ENCODE measurements at regions not wholly inside any gene's neighbourhood (a gene's known extent, or its start where the extent isn't known, plus 50 kb on each side); places are given as distances from the start of the nearest gene placed in this dataset.

DNA sequence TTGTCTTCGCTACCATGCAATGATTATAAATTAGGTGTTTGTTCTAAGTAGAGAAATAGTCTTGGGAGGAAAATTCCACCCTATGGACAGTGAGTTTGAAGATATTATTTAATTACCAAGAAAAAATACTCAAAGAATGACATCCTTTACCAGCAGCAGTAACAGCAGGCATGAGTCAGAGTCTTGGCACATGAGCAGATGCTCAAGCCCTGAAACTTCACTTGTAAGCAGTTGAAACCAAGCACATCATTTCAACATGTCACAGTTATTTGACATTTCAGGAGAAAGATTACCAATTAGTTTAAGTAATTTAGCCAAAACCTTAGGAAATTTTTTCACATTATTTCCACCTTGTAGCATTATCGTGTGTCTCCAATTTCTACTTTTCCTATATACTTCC is 99.2 kb downstream of the C12orf50 start:
- intact Hi-C loops (cut with DNase I; ENCODE audit: low total_unique reads) = no loop called here

DNA sequence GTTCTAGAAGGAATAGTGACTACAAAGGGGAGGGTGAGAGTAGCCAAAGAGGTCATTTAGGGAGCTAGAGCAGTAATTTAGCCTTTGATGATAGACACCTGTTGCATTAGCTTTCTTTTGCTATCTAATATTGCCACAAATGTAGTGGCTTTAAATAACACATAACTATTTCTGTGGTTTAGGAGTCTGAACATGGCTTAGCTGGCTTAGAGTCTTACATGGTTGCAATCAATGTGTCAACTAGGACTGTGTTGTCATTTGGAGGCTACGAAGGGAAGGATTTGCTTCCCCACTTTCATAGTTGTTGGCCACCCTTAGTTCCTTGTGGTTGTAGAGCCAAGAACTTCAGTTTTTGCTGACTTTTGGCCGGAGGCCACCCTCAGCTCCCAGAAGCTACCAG is 99.9 kb downstream of the C12orf50 start:
- no peaks in the 10 kb centered on the region for H3K4me1 ChIP-seq
- H3K27me3 ChIP-seq (replicated peaks in 1 of 7) = peaks cover 0 to 4% (median 0%) of the 10 kb centered on the region in 7 donors
- TF ChIP-seq, protein P1, sequence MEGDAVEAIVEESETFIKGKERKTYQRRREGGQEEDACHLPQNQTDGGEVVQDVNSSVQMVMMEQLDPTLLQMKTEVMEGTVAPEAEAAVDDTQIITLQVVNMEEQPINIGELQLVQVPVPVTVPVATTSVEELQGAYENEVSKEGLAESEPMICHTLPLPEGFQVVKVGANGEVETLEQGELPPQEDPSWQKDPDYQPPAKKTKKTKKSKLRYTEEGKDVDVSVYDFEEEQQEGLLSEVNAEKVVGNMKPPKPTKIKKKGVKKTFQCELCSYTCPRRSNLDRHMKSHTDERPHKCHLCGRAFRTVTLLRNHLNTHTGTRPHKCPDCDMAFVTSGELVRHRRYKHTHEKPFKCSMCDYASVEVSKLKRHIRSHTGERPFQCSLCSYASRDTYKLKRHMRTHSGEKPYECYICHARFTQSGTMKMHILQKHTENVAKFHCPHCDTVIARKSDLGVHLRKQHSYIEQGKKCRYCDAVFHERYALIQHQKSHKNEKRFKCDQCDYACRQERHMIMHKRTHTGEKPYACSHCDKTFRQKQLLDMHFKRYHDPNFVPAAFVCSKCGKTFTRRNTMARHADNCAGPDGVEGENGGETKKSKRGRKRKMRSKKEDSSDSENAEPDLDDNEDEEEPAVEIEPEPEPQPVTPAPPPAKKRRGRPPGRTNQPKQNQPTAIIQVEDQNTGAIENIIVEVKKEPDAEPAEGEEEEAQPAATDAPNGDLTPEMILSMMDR (IDR thresholded peaks at IDR 0.05 in 8 of 11, conservative IDR thresholded peaks at IDR 0.05 in 3 of 11) = no peak
- no peak for TF ChIP-seq POLR2AphosphoS5 (IDR thresholded peaks at IDR 0.05)
- TF ChIP-seq POLR2A (IDR thresholded peaks at IDR 0.05) = no peak
- no peaks in the 10 kb centered on the region for H3K9me3 ChIP-seq
- no peak overlapping the region for H3K4me3 ChIP-seq
- H3K36me3 ChIP-seq = no peaks in the 10 kb centered on the region
- intact Hi-C loops (cut with DNase I; ENCODE audit: low total_unique reads) = no loop called here
- DNase-seq = no peak
- 63 to 82% (median 79%) methylated on average over 2 of the region's 2 CpGs for WGBS, 5 donors
- H3K27ac ChIP-seq = no peak overlapping the region

More for the DNA sequence above, 99.2 kb downstream of the C12orf50 start:
- H3K4me1 ChIP-seq = no peaks in the 10 kb centered on the region
- TF ChIP-seq POLR2AphosphoS5 (IDR thresholded peaks at IDR 0.05) = no peak
- no peak for TF ChIP-seq POLR2A (IDR thresholded peaks at IDR 0.05)
- TF ChIP-seq, protein P1 (IDR thresholded peaks at IDR 0.05 in 8 of 11, conservative IDR thresholded peaks at IDR 0.05 in 3 of 11) = no peak
- 79 to 87% (median 85%) methylated on average over 2 of the region's 2 CpGs for WGBS, 5 donors
- H3K4me3 ChIP-seq = no peak overlapping the region
- H3K27me3 ChIP-seq (replicated peaks in 1 of 7) = peaks cover 0 to 4% (median 0%) of the 10 kb centered on the region in 7 donors
- H3K9me3 ChIP-seq = no peaks in the 10 kb centered on the region
- H3K27ac ChIP-seq = no peak overlapping the region
- no peaks in the 10 kb centered on the region for H3K36me3 ChIP-seq
- DNase-seq = no peak

DNA sequence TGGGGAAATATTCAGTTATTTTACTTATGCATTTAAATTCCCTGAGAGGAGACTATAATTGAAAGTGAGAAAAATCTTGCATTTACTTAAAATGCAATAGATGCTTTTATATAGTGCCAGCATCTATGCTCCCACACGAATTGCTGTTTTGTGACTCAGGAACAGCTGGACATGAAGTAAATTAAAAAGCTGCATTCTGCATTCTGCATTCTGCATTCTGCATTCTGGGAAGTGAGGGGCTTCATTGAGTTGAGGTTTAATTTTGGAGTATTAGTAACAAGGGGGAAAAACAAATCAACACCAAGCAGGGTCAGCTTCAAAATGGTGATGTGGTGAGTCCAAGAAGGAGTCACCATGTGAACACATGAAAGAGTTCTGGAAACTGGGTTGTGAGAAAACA is 101.2 kb downstream of the C12orf50 start:
- Histone ChIP-seq H3K9me3 (no peaks in the 10 kb centered on the region), H3K4me1 (no peaks in the 10 kb centered on the region), H3K27ac (no peak overlapping the region), H3K4me3 (no peak overlapping the region), H3K36me3 (no peaks in the 10 kb centered on the region), H3K27me3 (replicated peaks in 1 of 7) (peaks cover 0 to 4% (median 0%) of the 10 kb centered on the region in 7 donors)
- no peak for TF ChIP-seq POLR2AphosphoS5 (IDR thresholded peaks at IDR 0.05)
- TF ChIP-seq POLR2A (IDR thresholded peaks at IDR 0.05) = no peak
- TF ChIP-seq, protein P1 (IDR thresholded peaks at IDR 0.05 in 8 of 11, conservative IDR thresholded peaks at IDR 0.05 in 3 of 11) = no peak
- intact Hi-C loops (cut with DNase I; ENCODE audit: low total_unique reads) = no loop called here
- no peak for DNase-seq
- 44 to 61% (median 57%) methylated on average over 1 of the region's 1 CpG for whole genome bisulfite sequencing, 5 donors

DNA sequence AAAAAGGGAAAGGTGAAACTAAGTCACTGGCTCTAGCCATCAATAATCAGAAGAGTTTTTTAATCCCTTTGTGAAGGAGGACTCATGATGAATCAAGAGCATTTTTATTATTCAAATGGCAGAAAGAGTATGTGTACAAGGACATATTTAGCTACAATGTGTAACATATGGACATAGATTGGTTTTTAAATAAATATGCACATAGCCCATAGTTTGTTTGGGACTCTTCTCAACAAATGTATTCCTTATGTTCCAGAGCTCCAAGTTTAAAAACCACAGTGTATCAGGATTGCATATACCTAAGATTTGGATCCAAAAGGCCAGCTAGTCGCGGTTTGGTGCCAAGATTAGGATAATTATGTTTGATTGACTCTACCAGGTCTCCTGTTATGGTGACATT is 104.2 kb downstream of the C12orf50 start:
- H3K36me3 ChIP-seq = no peaks in the 10 kb centered on the region
- no peak for DNase-seq
- H3K9me3 ChIP-seq = no peaks in the 10 kb centered on the region
- no peak overlapping the region for H3K4me3 ChIP-seq
- intact Hi-C loops (cut with DNase I; ENCODE audit: low total_unique reads) = no loop called here
- TF ChIP-seq, protein P1 (IDR thresholded peaks at IDR 0.05 in 8 of 11, conservative IDR thresholded peaks at IDR 0.05 in 3 of 11) = no peak
- TF ChIP-seq POLR2AphosphoS5 (IDR thresholded peaks at IDR 0.05) (no peak), POLR2A (IDR thresholded peaks at IDR 0.05) (no peak)
- no peaks in the 10 kb centered on the region for H3K27me3 ChIP-seq (replicated peaks in 1 of 7)
- H3K4me1 ChIP-seq = no peaks in the 10 kb centered on the region
- no peak overlapping the region for H3K27ac ChIP-seq
- WGBS, 5 donors = 76 to 88% (median 85%) methylated on average over 2 of the region's 2 CpGs
